Uterus (tissue), 3 donors: ENCODE measurements at regions not wholly inside any gene's neighbourhood (a gene's known extent, or its start where the extent isn't known, plus 50 kb on each side); places are given as distances from the start of the nearest gene placed in this dataset.

Source experiments
- DNase-seq, 2 donors: peaks; one replicate each; pipeline ENCODE4 v3.0.0-alpha.2; 2019 to 2020
- H3K27ac ChIP-seq, 2 donors: fragments of 200-600 bp; sonication (generic); 1 replicate in 1 of 2; 2 replicates in 1 of 2; pipeline ENCODE4 v1.5.1; 2016 to 2018
- H3K27me3 ChIP-seq, 2 donors: fragments of 200-600 bp; sonication (generic); one replicate each; pipeline ENCODE4 v1.5.1; 2018 to 2019; ENCODE audit warnings: control low read depth in 1 of 2
- H3K36me3 ChIP-seq, 2 donors: fragments of 200-600 bp; sonication (generic); one replicate each; pipeline ENCODE4 v1.5.1; 2019; ENCODE audit warnings: control low read depth in 1 of 2
- H3K4me1 ChIP-seq, 2 donors: fragments of 200-600 bp; sonication (generic); one replicate each; pipeline ENCODE4 v1.5.1; 2018 to 2019; ENCODE audit warnings: control low read depth in 1 of 2
- H3K4me3 ChIP-seq, 2 donors: fragments of 200-600 bp; sonication (generic); 1 replicate in 1 of 2; 2 replicates in 1 of 2; pipeline ENCODE4 v1.5.1; 2018 to 2019; ENCODE audit warnings: mild to moderate bottlenecking in 1 of 2
- H3K9me3 ChIP-seq, 2 donors: fragments of 200-600 bp; sonication (generic); one replicate each; pipeline ENCODE4 v1.5.1; 2019; ENCODE audit warnings: control low read depth in 1 of 2
- CTCF ChIP-seq, 4 experiments: fragments of 200-600 bp in 2 of 4; fragments of 450-650 bp in 2 of 4; sonication (generic) in 2 of 4; IDR thresholded peaks; one replicate each; pipeline ENCODE4 v1.5.1; 2016 to 2019; ENCODE audit warnings: antibody characterized with exemption in 4 of 4, mild to moderate bottlenecking in 2 of 4, moderate library complexity in 1 of 4
- POLR2A ChIP-seq, 2 donors: fragments of 450-650 bp; IDR thresholded peaks; one replicate each; pipeline ENCODE4 v1.6.1; 2016; ENCODE audit warnings: antibody characterized with exemption in 2 of 2, mild to moderate bottlenecking in 1 of 2, moderate library complexity in 1 of 2
- intact Hi-C: fragments of 100-400 bp; cut with DNase I; formaldehyde crosslinking; loops from one replicate; pipeline ENCODE4 v1.15.1; 2023; ENCODE audit warnings: low total_unique reads
- donor health status: DM: yes; HTN: yes; CAD: no.

GRCh38 chr2:160581035-160581434, 87.4 kb upstream of the RBMS1 start:
- H3K4me1 ChIP-seq = peaks cover 0 to 4% of the 10 kb centered on the region in 2 donors
- no peaks in the 10 kb centered on the region for H3K27me3 ChIP-seq
- no peaks in the 10 kb centered on the region for H3K36me3 ChIP-seq
- no peak for DNase-seq
- TF ChIP-seq POLR2A (IDR thresholded peaks at IDR 0.05) (no peak), CTCF (IDR thresholded peaks at IDR 0.05) (no peak)
- no peak overlapping the region for H3K27ac ChIP-seq
- no peak overlapping the region for H3K4me3 ChIP-seq
- no peaks in the 10 kb centered on the region for H3K9me3 ChIP-seq
- intact Hi-C loops = no loop called here

GRCh38 chr2:160581448-160581847, 87.8 kb upstream of the RBMS1 start:
- intact Hi-C loops = no loop called here

GRCh38 chr2:160582081-160582480, 88.5 kb upstream of the RBMS1 start:
- Histone ChIP-seq H3K4me1 (peaks cover 0 to 4% of the 10 kb centered on the region in 2 donors), H3K27me3 (no peaks in the 10 kb centered on the region), H3K36me3 (no peaks in the 10 kb centered on the region), H3K9me3 (no peaks in the 10 kb centered on the region), H3K27ac (peak overlapping the region; percentile 23 to 75), H3K4me3 (no peak overlapping the region)
- TF ChIP-seq CTCF (IDR thresholded peaks at IDR 0.05) (no peak), POLR2A (IDR thresholded peaks at IDR 0.05) (no peak)
- no peak for DNase-seq
- intact Hi-C loops = no loop called here

More at GRCh38 chr2:160581448-160581847, 87.8 kb upstream of the RBMS1 start:
- DNase-seq = no peak
- peaks cover 0 to 4% of the 10 kb centered on the region in 2 donors for H3K4me1 ChIP-seq
- H3K27ac ChIP-seq = no peak overlapping the region
- H3K4me3 ChIP-seq = no peak overlapping the region
- TF ChIP-seq CTCF (IDR thresholded peaks at IDR 0.05) (no peak), POLR2A (IDR thresholded peaks at IDR 0.05) (no peak)
- no peaks in the 10 kb centered on the region for H3K27me3 ChIP-seq
- no peaks in the 10 kb centered on the region for H3K9me3 ChIP-seq
- no peaks in the 10 kb centered on the region for H3K36me3 ChIP-seq

- peak overlapping the region; percentile 56 to 75 for H3K27ac ChIP-seq
- DNase-seq = peak in 1 of 2 donors; percentile 39
- H3K9me3 ChIP-seq = no peaks in the 10 kb centered on the region
- H3K4me1 ChIP-seq = peaks cover 0 to 4% of the 10 kb centered on the region in 2 donors
- H3K4me3 ChIP-seq = no peak overlapping the region
- intact Hi-C loops = no loop called here
- TF ChIP-seq POLR2A (IDR thresholded peaks at IDR 0.05) = no peak
- no peak for TF ChIP-seq CTCF (IDR thresholded peaks at IDR 0.05)
- no peaks in the 10 kb centered on the region for H3K27me3 ChIP-seq
- no peaks in the 10 kb centered on the region for H3K36me3 ChIP-seq
Observed at GRCh38 chr2:160582490-160583145, 89.0 kb upstream of the RBMS1 start.

- H3K36me3 ChIP-seq = no peaks in the 10 kb centered on the region
- H3K4me1 ChIP-seq = peaks cover 0 to 4% of the 10 kb centered on the region in 2 donors
- no peaks in the 10 kb centered on the region for H3K27me3 ChIP-seq
- no peak overlapping the region for H3K4me3 ChIP-seq
- no peaks in the 10 kb centered on the region for H3K9me3 ChIP-seq
- peak overlapping the region; percentile 56 to 75 for H3K27ac ChIP-seq
- no peak for DNase-seq
- intact Hi-C loops = no loop called here
- no peak for TF ChIP-seq CTCF (IDR thresholded peaks at IDR 0.05)
- no peak for TF ChIP-seq POLR2A (IDR thresholded peaks at IDR 0.05)
Observed at GRCh38 chr2:160583146-160583535, 89.5 kb upstream of the RBMS1 start.
